ENCODE measurements at regions not wholly inside any gene's neighbourhood (a gene's known extent, or its start where the extent isn't known, plus 50 kb on each side); places are given as distances from the start of the nearest gene placed in this dataset.
A peak's percentile ranks its signal among the peaks of the same experiment; 100 is the strongest.

DNA sequence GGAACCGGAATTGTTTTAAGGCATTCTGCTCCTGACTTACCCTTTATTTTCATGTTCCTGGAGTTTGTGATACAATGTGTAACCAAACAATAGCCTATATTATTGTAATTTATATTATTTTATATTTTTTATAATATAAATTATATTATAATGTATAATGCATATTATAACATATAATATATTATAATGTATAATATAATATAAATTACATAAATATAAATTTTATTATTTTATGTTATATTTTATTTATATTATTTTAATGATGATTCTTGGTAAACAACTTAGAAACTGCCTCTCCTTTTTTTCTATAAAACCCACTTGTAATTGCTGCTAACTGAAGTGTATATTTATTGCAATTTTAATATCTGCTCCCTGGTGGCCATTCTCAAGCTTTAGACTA lies 629.1 kb downstream of the MMUT start:
- intact Hi-C loops (cut with micrococcal nuclease): no loop called here
- H3K36me3 ChIP-seq (ENCODE audit: control insufficient read depth in 1 of 2, insufficient read depth in 2 of 2, low read length in 2 of 2): no peaks in the 10 kb centered on the region
- no peaks in the 10 kb centered on the region for H4K20me1 ChIP-seq (ENCODE audit: insufficient read depth)
- no peak overlapping the region for H3K4me2 ChIP-seq (ENCODE audit: low read length)
- DNase-seq (ENCODE audit: low read depth, low spot score) (no peak), ATAC-seq (no peak)
- H3K4me1 ChIP-seq (ENCODE audit: control insufficient read depth in 1 of 2, insufficient read depth in 2 of 2, low read length in 2 of 2): peaks cover 13 to 27% of the 10 kb centered on the region in 2 experiments
- H3K9ac ChIP-seq (ENCODE audit: low read length): no peak overlapping the region
- no TSS peak for BruUV-seq (replicated peaks)
- ChIA-PET POLR2A (no interaction called here), RAD21 (ENCODE audit: low non-redundant PET in 1 of 2, low total read pairs in 2 of 2, uncharacterized antibody in 2 of 2, unreplicated experiment in 2 of 2) (no interaction called here), CTCF (no interaction called here)
- H3K27ac ChIP-seq (ENCODE audit: low read depth, low read length): no peak overlapping the region
- H2AFZ ChIP-seq (ENCODE audit: low read depth, low read length, poor library complexity, severe bottlenecking): peak overlapping the region; percentile 96
- no peaks in the 10 kb centered on the region for H3K9me3 ChIP-seq (ENCODE audit: control insufficient read depth in 1 of 2, insufficient read depth in 1 of 2, low read depth in 1 of 2, low read length in 2 of 2)
- TF ChIP-seq, protein P1, sequence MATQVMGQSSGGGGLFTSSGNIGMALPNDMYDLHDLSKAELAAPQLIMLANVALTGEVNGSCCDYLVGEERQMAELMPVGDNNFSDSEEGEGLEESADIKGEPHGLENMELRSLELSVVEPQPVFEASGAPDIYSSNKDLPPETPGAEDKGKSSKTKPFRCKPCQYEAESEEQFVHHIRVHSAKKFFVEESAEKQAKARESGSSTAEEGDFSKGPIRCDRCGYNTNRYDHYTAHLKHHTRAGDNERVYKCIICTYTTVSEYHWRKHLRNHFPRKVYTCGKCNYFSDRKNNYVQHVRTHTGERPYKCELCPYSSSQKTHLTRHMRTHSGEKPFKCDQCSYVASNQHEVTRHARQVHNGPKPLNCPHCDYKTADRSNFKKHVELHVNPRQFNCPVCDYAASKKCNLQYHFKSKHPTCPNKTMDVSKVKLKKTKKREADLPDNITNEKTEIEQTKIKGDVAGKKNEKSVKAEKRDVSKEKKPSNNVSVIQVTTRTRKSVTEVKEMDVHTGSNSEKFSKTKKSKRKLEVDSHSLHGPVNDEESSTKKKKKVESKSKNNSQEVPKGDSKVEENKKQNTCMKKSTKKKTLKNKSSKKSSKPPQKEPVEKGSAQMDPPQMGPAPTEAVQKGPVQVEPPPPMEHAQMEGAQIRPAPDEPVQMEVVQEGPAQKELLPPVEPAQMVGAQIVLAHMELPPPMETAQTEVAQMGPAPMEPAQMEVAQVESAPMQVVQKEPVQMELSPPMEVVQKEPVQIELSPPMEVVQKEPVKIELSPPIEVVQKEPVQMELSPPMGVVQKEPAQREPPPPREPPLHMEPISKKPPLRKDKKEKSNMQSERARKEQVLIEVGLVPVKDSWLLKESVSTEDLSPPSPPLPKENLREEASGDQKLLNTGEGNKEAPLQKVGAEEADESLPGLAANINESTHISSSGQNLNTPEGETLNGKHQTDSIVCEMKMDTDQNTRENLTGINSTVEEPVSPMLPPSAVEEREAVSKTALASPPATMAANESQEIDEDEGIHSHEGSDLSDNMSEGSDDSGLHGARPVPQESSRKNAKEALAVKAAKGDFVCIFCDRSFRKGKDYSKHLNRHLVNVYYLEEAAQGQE (IDR thresholded peaks at IDR 0.05; ENCODE audit: low read depth): no peak
- TF ChIP-seq ELF1 (IDR thresholded peaks at IDR 0.05; ENCODE audit: borderline replicate concordance, low read depth) (no peak), SIN3A (IDR thresholded peaks at IDR 0.05; ENCODE audit: low read depth) (no peak), SRF (IDR thresholded peaks at IDR 0.05; ENCODE audit: low read depth) (no peak), RAD21 (IDR thresholded peaks at IDR 0.05; ENCODE audit: low read depth) (no peak), ZFX (IDR thresholded peaks at IDR 0.05) (no peak), FOSL1 (IDR thresholded peaks at IDR 0.05; ENCODE audit: low read depth) (no peak), POLR2A (IDR thresholded peaks at IDR 0.05; ENCODE audit: borderline replicate concordance, extremely low read depth, insufficient read depth, insufficient read length) (no peak), POLR2AphosphoS5 (IDR thresholded peaks at IDR 0.05; ENCODE audit: low read depth, low read length) (no peak), EGR1 (IDR thresholded peaks at IDR 0.05; ENCODE audit: low read depth) (no peak)
- TF ChIP-seq, protein P2, sequence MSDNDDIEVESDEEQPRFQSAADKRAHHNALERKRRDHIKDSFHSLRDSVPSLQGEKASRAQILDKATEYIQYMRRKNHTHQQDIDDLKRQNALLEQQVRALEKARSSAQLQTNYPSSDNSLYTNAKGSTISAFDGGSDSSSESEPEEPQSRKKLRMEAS (IDR thresholded peaks at IDR 0.05): no peak
- TF ChIP-seq, protein P3, sequence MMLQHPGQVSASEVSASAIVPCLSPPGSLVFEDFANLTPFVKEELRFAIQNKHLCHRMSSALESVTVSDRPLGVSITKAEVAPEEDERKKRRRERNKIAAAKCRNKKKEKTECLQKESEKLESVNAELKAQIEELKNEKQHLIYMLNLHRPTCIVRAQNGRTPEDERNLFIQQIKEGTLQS (IDR thresholded peaks at IDR 0.05): no peak
- TF ChIP-seq, protein P4, sequence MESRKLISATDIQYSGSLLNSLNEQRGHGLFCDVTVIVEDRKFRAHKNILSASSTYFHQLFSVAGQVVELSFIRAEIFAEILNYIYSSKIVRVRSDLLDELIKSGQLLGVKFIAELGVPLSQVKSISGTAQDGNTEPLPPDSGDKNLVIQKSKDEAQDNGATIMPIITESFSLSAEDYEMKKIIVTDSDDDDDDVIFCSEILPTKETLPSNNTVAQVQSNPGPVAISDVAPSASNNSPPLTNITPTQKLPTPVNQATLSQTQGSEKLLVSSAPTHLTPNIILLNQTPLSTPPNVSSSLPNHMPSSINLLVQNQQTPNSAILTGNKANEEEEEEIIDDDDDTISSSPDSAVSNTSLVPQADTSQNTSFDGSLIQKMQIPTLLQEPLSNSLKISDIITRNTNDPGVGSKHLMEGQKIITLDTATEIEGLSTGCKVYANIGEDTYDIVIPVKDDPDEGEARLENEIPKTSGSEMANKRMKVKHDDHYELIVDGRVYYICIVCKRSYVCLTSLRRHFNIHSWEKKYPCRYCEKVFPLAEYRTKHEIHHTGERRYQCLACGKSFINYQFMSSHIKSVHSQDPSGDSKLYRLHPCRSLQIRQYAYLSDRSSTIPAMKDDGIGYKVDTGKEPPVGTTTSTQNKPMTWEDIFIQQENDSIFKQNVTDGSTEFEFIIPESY (IDR thresholded peaks at IDR 0.05; ENCODE audit: extremely low read depth, insufficient replicate concordance, low read length): no peak
- H3K79me2 ChIP-seq (ENCODE audit: insufficient read depth, low read length): no peaks in the 10 kb centered on the region
- H3K4me3 ChIP-seq (replicated peaks in 1 of 2; ENCODE audit: low read depth in 1 of 2, low read length in 2 of 2): no peak overlapping the region
- H3K9me2 ChIP-seq (ENCODE audit: insufficient read depth): no peaks in the 10 kb centered on the region
- no peaks in the 10 kb centered on the region for H3K27me3 ChIP-seq (ENCODE audit: insufficient read depth, low read length)
